ENCODE measurements at regions not wholly inside any gene's neighbourhood (a gene's known extent, or its start where the extent isn't known, plus 50 kb on each side); places are given as distances from the start of the nearest gene placed in this dataset.

DNA sequence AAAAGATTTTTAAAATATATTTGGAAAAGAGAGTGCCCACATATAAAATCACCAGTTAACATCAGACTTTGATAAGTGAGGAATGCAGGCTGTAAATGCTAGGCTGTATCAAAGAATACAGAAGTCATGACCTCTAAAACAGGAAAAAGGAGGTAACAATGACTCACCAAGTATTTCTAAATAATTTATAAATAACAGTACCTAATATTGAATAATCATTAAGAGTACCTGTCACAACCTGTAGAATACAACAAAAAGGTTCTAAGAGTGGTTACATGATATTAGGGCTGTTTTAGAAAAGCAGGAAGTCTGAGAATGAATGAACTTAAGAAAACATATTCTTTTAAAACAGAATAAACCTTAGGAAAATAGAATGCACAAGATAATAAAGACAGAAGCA is 173.1 kb upstream of the CST7 start:
- no peak for TF ChIP-seq CTCF (IDR thresholded peaks at IDR 0.05; ENCODE audit: insufficient read depth, missing control alignments)
- DNase-seq (ENCODE audit: insufficient read length, low spot score) (no peak), FAIRE-seq (no peak)

DNA sequence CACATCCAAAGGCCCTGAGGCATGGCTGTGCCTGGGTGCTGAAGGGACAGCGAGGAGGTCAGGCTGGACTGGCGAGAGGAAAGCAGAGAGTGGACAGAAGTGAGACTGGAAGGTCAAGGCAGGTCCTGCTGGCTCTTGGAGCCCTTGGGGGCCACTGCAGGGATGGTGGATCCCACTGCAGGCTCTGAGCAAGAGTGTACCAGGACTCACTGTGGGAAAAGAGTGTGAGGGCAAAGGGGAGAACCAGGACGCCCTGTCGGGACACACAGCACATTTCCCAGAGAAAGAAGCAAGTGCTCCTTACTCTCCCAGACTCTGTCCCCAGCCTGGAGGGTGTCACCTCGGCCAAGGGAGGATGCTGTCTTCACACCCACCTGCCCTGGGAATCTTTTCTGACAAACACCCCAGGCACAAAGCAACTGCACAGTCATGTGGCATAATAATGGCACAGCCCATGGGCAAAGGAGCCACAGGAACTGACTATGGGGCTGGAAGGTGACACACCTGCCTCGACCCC is 172.3 kb upstream of the CST7 start:
- FAIRE-seq: no peak
- TF ChIP-seq CTCF (IDR thresholded peaks at IDR 0.05; ENCODE audit: insufficient read depth, missing control alignments): no peak
- no peak for DNase-seq (ENCODE audit: insufficient read length, low spot score)

DNA sequence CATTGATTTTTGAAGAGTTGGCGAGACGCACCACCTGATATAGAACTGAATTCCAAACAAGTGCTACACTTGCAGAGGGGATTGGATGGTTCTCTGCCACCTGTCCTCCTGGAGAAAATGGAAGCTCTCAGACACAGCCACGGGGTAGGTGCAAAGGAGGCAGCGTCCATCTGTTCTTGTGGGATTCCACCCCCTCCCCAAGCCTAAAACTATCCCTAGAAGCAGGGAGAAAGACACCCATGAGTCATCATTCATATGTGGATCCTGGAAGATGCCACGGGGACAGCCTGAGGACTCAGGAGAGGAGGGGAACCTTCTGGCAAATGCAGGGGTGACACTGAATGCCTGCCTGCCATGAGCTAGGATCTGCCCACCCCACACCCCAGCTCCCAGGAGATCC is 171.3 kb upstream of the CST7 start:
- no peak for FAIRE-seq
- no peak for TF ChIP-seq CTCF (IDR thresholded peaks at IDR 0.05; ENCODE audit: insufficient read depth, missing control alignments)
- DNase-seq (ENCODE audit: insufficient read length, low spot score): no peak

GRCh38 chr20:24778585-24779031 is 170.5 kb upstream of the CST7 start:
- TF ChIP-seq CTCF (IDR thresholded peaks at IDR 0.05; ENCODE audit: insufficient read depth, missing control alignments): no peak
- DNase-seq (ENCODE audit: insufficient read length, low spot score) (no peak), FAIRE-seq (no peak)

DNA sequence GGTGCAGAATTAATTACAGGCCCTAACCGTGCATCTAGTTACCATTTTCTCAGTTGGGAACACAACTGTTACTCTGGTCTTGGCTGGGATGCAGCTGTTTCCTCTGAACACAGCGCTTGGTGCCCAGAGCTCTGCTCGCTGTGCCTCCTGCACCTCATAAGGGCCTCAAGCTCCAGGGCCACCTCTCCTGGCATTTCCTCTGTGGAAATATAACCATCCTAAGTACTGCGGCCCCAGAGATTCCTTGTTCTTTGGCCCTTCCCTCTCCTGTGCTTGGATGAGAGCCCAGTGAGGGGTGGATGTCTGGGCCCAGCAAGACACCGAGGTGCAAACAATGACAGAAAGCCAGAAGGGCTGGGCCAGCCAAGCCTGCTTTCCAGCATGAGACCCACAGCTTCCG is 169.9 kb upstream of the CST7 start:
- no peak for FAIRE-seq
- no peak for TF ChIP-seq CTCF (IDR thresholded peaks at IDR 0.05; ENCODE audit: insufficient read depth, missing control alignments)
- DNase-seq (ENCODE audit: insufficient read length, low spot score): no peak

GRCh38 chr20:24779946-24780345 is 169.1 kb upstream of the CST7 start:
- FAIRE-seq (no peak), DNase-seq (ENCODE audit: insufficient read length, low spot score) (no peak)
- TF ChIP-seq CTCF (IDR thresholded peaks at IDR 0.05; ENCODE audit: insufficient read depth, missing control alignments): no peak

DNA sequence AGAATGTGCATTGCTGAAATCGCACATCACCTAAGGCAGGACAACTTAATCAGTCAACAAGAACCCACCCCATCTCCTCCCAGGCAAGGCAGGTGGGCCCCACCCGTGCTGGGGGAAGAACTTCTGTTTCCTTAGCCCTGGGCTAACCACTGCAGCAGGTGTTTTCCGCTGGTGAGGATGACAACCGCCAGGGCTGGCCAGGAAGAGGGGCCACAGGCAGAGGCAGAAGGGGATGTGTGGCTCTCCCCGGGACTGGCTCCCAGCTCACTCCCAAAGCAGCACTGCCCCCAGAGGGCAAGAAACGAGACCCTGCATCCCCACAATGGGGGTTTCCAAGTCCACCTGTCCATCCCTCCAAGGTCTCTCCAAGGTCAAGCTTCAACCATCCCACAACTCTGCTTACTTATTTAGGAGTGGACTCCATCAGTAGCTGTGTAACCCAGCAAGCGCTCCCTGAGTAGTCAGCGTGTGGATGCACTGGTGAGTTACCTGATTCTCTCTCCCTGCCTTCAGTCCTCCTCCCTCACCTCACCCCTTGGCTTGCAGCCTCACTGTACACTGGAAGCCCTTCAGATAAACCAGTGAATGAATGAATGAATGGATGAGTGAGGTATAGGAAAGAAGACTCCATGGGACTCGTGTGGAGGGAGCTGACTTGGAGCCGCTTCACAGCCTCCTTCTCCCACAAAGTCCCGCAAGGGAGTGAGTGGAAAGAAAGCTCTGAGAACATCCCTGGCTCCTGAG is 168.2 kb upstream of the CST7 start:
- DNase-seq (ENCODE audit: insufficient read length, low spot score) (no peak), FAIRE-seq (no peak)
- peak; percentile 14 for TF ChIP-seq CTCF (IDR thresholded peaks at IDR 0.05; ENCODE audit: insufficient read depth, missing control alignments)

Data from D721Med (cell line).